ENCODE measurements at regions not wholly inside any gene's neighbourhood (a gene's known extent, or its start where the extent isn't known, plus 50 kb on each side); places are given as distances from the start of the nearest gene placed in this dataset.

GRCh38 chr10:6766131-6766801 lies 186.2 kb upstream of the PRKCQ start:
- H2AFZ ChIP-seq (ENCODE audit: low read length) = no peak overlapping the region
- no peaks in the 10 kb centered on the region for H3K27me3 ChIP-seq (ENCODE audit: insufficient read depth, low read length, poor library complexity, severe bottlenecking)
- no peaks in the 10 kb centered on the region for H3F3A ChIP-seq (ENCODE audit: low read depth)
- H4K20me1 ChIP-seq (ENCODE audit: insufficient read depth, low read length, poor library complexity, severe bottlenecking) = no peaks in the 10 kb centered on the region
- peaks cover 7% of the 10 kb centered on the region for H3K4me1 ChIP-seq (ENCODE audit: insufficient read depth, low read length, poor library complexity, severe bottlenecking)
- H3K9me3 ChIP-seq (ENCODE audit: insufficient read depth, low read depth, low read length) = no peaks in the 10 kb centered on the region
- no peaks in the 10 kb centered on the region for H3K79me2 ChIP-seq (ENCODE audit: insufficient read depth, low read length)
- no peaks in the 10 kb centered on the region for H3K36me3 ChIP-seq (ENCODE audit: insufficient read depth, low read length)
- H3K4me3 ChIP-seq (ENCODE audit: low read length, poor library complexity, severe bottlenecking) = no peak overlapping the region
- no peak overlapping the region for H3K4me2 ChIP-seq (ENCODE audit: low read depth, low read length, poor library complexity, severe bottlenecking)
- TF ChIP-seq EZH2phosphoT487 (IDR thresholded peaks at IDR 0.05; ENCODE audit: borderline replicate concordance) = no peak
- TF ChIP-seq, protein P1, sequence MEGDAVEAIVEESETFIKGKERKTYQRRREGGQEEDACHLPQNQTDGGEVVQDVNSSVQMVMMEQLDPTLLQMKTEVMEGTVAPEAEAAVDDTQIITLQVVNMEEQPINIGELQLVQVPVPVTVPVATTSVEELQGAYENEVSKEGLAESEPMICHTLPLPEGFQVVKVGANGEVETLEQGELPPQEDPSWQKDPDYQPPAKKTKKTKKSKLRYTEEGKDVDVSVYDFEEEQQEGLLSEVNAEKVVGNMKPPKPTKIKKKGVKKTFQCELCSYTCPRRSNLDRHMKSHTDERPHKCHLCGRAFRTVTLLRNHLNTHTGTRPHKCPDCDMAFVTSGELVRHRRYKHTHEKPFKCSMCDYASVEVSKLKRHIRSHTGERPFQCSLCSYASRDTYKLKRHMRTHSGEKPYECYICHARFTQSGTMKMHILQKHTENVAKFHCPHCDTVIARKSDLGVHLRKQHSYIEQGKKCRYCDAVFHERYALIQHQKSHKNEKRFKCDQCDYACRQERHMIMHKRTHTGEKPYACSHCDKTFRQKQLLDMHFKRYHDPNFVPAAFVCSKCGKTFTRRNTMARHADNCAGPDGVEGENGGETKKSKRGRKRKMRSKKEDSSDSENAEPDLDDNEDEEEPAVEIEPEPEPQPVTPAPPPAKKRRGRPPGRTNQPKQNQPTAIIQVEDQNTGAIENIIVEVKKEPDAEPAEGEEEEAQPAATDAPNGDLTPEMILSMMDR (conservative IDR thresholded peaks at IDR 0.05; ENCODE audit: low read length) = no peak
- H3K9ac ChIP-seq (ENCODE audit: low read depth, low read length, poor library complexity, severe bottlenecking) = no peak overlapping the region
- no peaks in the 10 kb centered on the region for H3K9me2 ChIP-seq (replicated peaks; ENCODE audit: low read depth, low read length)

- Histone ChIP-seq H3K9me3 (ENCODE audit: insufficient read depth, low read depth, low read length) (no peaks in the 10 kb centered on the region), H3K36me3 (ENCODE audit: insufficient read depth, low read length) (no peaks in the 10 kb centered on the region), H3F3A (ENCODE audit: low read depth) (no peaks in the 10 kb centered on the region), H3K79me2 (ENCODE audit: insufficient read depth, low read length) (no peaks in the 10 kb centered on the region), H3K4me2 (ENCODE audit: low read depth, low read length, poor library complexity, severe bottlenecking) (no peak overlapping the region), H3K9ac (ENCODE audit: low read depth, low read length, poor library complexity, severe bottlenecking) (no peak overlapping the region), H2AFZ (ENCODE audit: low read length) (no peak overlapping the region), H3K4me3 (ENCODE audit: low read length, poor library complexity, severe bottlenecking) (no peak overlapping the region), H3K9me2 (replicated peaks; ENCODE audit: low read depth, low read length) (no peaks in the 10 kb centered on the region), H4K20me1 (ENCODE audit: insufficient read depth, low read length, poor library complexity, severe bottlenecking) (no peaks in the 10 kb centered on the region), H3K27me3 (ENCODE audit: insufficient read depth, low read length, poor library complexity, severe bottlenecking) (peaks cover 6% of the 10 kb centered on the region), H3K4me1 (ENCODE audit: insufficient read depth, low read length, poor library complexity, severe bottlenecking) (peaks cover 7% of the 10 kb centered on the region)
- TF ChIP-seq, protein P1 (conservative IDR thresholded peaks at IDR 0.05; ENCODE audit: low read length) = no peak
- TF ChIP-seq EZH2phosphoT487 (IDR thresholded peaks at IDR 0.05; ENCODE audit: borderline replicate concordance) = no peak
Observed at GRCh38 chr10:6763423-6763822, 183.3 kb upstream of the PRKCQ start.

- H3K79me2 ChIP-seq (ENCODE audit: insufficient read depth, low read length) = no peaks in the 10 kb centered on the region
- H3K4me1 ChIP-seq (ENCODE audit: insufficient read depth, low read length, poor library complexity, severe bottlenecking) = peaks cover 7% of the 10 kb centered on the region
- H3K9me2 ChIP-seq (replicated peaks; ENCODE audit: low read depth, low read length) = no peaks in the 10 kb centered on the region
- H3K4me3 ChIP-seq (ENCODE audit: low read length, poor library complexity, severe bottlenecking) = no peak overlapping the region
- H3K4me2 ChIP-seq (ENCODE audit: low read depth, low read length, poor library complexity, severe bottlenecking) = no peak overlapping the region
- no peaks in the 10 kb centered on the region for H3K9me3 ChIP-seq (ENCODE audit: insufficient read depth, low read depth, low read length)
- no peak overlapping the region for H2AFZ ChIP-seq (ENCODE audit: low read length)
- TF ChIP-seq, protein P1 (conservative IDR thresholded peaks at IDR 0.05; ENCODE audit: low read length) = no peak
- no peak for TF ChIP-seq EZH2phosphoT487 (IDR thresholded peaks at IDR 0.05; ENCODE audit: borderline replicate concordance)
- H3K9ac ChIP-seq (ENCODE audit: low read depth, low read length, poor library complexity, severe bottlenecking) = no peak overlapping the region
- H3K36me3 ChIP-seq (ENCODE audit: insufficient read depth, low read length) = no peaks in the 10 kb centered on the region
- peaks cover 6% of the 10 kb centered on the region for H3K27me3 ChIP-seq (ENCODE audit: insufficient read depth, low read length, poor library complexity, severe bottlenecking)
- H3F3A ChIP-seq (ENCODE audit: low read depth) = no peaks in the 10 kb centered on the region
- H4K20me1 ChIP-seq (ENCODE audit: insufficient read depth, low read length, poor library complexity, severe bottlenecking) = no peaks in the 10 kb centered on the region
Observed at GRCh38 chr10:6763001-6763400, 182.9 kb upstream of the PRKCQ start.

Data from Loucy (cell line).